HK-2 (cell line): ENCODE measurements at regions not wholly inside any gene's neighbourhood (a gene's known extent, or its start where the extent isn't known, plus 50 kb on each side); places are given as distances from the start of the nearest gene placed in this dataset.

Experiments
- DNase-seq: peaks from one replicate; pipeline ENCODE4 v3.0.0-alpha.2; 2018; ENCODE audit not compliant: unreplicated experiment

DNA sequence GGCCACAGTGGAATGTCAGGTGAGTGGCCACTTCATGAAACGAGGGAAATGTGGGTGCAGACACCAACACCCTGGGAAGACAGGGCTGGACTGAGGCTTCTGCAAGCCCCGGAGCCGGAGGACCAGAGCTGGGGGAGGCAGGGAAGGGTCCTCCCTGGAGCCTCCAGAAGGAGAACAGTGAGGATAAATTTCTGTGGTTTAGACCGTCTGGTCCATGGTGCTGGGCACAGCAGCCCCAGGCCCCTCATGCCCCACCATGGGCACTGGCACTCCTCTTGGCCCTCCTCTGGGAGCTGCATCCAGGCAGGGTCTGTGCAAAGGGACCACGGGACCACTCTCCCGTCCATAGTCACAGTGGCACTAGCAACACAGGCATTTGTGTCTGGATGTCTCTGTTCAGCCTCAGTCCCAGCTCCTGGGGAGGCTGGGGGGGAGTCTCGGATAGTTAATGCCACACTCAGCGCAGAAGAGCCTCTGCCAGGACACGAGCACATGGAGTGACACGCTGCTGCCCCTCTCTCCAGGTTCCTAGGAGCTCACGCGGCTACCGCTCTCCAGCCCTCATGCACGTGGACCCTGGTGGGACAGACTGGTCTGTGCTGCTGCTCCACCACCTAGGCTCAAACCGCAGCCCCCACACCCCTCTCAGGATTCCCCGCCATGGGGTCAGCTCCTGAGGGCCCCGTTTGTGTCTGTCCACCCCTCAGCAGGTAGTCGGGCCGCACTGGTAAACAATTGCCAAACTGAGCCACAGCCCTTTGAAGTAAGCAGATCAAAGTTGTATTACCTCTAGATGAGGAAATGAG, 305.9 kb upstream of the SALL3 start:
- no peak for DNase-seq

DNA sequence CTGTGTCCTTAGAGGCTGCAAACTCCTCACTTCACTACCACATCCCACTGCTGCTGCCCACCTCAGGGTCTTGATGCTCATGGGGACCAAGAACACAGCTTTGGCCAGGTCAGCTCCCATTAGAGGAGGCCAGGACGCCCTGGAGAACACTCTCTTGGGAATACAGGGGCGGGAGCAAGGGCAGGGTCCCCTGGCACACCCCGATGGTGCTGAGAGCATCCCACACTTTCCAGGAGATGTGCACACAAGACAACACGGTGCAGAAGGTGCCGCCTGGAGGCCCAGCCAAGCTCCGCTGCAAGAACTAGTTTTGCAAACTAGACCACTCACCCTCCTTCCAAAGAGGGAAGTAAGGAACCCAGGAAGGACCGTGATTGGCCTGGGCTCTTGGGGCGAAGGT, 304.4 kb upstream of the SALL3 start:
- DNase-seq = no peak

DNA sequence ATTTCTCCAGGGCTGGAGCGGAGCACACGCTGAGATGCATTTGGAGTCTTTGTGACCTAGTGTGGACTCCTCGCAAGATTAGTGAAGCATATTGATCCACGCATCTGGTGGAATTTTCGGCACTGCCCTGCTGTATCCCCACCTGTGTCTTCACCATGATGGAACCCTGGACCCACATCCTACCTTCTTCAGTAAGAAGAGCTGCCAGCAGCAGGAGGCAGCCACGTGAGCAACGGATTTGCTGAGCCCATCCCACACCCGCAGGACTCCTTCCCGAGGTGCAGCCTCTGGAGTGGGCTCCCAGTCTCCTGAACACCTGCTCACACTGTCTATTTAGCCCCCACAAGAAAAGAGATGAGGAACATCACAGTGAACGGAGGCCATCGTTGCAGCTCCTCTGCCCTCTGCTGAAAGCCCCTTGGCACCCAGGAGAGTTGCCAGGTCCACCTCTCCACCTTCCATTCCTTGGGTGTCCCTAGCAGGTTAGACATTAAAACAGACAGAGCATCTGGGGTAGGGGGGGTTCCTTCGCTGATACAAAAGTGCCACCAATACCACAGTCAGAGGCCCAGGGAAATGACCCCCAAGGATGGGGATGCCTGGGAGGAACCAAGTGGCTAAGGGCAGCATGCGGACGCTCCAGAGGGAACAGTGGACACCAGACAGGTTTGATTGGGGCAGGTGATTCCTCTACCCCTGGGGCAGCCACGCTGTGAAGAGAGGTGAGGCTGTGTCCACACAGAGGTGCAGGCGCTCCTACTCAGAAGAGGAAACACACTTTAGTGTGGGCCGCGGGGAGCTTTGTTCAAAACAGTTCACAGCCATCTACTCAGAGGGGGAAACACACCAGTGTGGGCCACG, 302.8 kb upstream of the SALL3 start:
- DNase-seq = no peak

DNA sequence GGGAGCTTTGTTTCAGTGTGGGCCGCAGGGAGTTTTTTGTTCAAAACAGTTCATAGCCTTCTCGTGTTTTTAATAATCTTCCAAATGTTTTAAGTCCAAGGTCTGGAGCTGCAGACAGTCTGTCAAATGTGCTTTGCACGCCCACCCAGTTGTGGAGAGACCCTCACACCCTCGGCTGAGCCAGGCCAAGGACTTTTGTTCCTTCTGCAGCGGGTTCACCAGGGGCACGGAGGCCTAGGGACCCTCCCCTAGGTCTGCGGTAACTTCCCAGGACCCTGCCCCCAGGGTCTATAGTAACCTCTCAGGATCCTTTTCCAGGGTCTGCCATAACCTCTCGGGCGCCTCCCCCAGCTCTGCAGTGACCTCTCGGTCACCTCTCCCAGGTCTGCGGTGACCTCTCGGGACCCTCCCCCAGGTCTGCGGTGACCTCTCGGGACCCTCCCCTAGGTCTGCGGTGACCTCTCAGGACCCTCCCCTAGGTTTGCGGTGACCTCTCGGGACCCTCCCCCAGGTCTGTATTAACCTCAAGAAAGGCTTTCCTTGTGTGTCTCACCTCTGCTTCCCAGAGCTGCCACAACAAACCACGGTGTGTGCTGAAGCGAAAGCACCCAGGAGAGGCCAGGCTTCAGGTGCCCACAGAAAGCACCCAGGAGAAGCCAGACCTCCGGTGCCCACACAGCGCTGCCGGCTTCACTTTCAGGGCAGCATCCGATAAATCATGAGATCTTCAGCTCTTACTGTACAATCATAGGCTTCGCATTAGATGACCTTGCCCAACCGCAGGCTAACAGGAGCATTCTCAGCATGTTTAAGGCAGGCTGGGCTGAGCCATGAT, 301.9 kb upstream of the SALL3 start:
- DNase-seq = no peak

DNA sequence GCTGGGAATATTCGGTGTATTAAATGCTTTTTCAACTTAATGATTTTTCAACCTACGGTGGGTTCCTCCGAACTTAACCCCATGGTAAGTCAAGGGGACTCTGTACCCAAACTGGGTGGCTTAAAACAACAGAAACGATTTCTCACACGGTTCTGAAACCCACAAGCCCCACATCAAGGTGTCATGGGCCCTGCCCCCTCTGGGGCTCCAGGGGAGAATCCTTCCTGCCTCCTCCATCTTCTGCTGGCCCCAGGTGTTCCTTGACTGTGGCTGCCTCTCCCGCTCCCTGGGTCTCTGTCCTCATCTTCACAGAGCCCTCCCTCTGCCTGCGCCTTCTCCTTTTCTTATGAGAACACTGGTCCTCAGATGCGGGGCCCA, 301.3 kb upstream of the SALL3 start:
- DNase-seq = no peak

DNA sequence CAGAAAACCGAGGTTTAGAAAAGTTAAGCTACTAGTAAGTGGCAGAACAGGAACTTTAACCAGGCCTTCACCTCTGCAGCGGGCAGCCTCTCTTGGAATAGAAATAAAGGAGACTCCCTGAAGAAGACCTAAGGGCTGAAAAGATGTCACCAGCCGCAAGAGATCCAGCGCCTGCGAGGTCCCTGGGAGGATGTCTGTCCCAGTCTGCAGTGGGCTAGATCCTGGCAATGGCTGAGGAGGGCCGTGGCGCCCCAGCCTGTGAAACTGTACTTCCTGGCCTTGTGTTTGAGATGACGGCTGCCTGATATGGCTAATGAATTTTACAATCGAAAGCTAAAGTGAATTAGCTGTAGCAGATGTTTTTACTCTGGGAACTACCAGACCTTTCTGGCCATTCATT, 300.6 kb upstream of the SALL3 start:
- DNase-seq = no peak

DNA sequence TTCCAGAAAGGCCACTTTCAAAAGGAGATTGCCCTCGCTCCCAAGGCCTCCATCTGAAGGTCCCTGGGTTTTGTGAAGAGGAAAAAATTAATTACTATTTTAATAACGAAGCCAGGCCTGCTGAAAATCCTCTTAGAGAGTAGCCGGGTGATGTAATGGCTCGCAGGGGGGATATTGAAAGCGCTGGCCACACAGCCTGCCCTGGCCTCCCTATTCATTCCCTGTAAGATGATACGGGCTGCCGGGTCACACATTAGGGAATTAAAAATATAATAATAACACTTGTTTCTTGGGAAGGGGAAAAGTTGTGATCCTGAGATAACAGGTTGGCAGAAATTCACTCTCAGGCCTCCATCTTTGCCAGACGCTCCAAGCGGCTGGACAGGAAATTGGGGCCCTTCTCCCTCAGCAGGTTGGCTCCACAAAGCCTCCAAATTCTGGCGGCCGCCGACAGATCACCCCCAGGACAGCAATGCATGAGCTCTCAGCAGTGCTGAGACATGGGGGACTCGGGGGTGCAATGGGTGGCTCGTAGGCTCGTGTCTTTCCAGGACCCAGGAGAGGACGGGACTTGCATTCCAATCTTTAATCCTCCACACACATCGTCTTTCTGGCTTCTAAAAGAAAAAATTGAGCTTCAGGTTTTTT, 299.9 kb upstream of the SALL3 start:
- no peak for DNase-seq

DNA sequence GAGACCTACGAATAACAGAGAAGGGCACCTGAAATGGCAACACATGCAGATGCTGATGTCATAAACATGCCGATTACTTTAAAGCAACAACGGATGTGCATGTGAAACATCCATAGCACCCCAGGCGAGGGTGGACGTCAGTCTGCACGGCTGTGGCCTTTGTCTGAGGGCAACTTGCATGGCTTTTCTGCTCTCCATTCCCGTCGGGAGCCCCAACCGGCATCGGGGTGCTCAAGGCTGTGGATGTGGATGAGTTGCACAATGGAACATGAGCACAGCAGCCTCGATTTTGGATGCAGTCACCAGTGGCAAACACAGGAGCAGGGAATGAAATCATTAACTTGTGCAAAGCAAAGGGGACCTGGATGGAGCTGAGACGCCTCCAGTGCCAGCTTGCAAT, 298.2 kb upstream of the SALL3 start:
- DNase-seq = no peak

DNA sequence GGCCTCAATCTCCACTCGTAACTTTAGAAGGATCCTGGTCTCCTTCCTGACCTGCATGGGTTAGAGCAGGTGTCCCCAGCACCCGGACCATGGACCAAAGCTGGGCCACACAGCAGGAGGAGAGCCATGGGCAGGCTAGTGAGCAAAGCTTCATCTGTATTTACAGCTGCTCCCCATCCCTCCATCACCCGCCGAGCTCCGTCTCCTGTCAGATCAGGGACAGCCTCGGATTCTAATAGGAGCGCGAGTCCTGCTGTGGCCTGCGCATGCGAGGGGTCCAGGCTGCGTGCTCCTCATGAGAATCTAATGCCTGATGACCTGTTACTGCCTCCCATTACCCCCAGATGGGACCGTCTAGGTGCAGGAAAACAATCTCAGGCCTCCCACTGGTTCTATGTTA, 297.7 kb upstream of the SALL3 start:
- DNase-seq = no peak

DNA sequence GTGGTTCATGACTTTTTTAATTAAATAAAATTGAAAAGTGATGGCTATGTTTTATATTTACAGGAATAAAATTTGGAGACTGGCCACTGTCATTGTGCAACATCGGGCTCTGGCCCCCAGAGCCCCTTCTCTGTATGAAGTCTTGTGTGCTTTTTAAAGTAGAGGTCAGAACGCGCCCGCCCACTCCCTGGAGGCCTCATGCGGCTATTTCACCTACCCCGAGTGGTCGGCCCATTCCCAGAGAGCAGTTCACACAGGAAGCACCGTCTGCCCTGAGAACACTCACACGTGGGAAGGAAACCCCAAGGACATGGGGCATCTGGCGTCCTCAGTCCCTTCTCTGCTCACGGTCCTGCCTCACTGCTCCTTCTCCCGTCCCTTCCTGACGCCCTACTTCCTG, 296.9 kb upstream of the SALL3 start:
- no peak for DNase-seq

DNA sequence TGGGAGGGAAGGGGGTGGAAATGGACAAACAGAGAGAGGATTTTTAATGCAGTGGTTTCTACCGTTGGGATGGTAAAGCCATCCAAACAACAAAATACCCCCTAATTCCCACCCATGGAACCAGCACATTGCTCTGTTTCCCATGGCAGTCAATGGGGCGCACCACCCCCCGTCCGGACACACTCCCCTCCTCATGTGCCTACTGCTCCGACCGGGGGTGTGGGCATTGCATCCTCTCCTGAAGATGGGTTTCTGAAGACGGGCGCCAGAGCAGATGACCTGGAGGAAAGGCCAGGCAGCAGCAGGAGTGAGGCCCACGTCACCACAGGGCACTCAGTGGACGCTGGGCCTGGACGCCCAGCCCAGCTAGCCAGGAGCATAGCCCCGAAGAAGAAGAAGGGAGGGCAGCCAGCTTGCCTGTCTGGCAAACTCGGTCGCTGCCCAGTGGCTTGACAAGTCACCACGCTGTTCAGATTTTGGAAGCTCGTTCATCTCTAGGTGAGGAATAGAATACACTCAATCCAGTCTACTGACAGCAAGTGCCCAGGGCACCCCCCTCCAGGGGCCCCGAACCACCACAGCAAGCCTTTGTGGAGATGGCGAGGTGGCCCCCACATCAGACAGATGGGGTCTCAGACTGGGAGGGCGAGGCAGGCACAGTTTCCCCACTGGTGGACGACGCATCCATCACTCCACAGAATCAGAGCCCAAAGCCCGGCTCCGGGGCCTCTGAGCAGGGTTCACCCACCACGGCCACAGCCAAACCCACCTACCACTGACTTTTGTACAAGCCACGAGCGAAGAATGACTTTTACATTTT, 296.2 kb upstream of the SALL3 start:
- DNase-seq = no peak

DNA sequence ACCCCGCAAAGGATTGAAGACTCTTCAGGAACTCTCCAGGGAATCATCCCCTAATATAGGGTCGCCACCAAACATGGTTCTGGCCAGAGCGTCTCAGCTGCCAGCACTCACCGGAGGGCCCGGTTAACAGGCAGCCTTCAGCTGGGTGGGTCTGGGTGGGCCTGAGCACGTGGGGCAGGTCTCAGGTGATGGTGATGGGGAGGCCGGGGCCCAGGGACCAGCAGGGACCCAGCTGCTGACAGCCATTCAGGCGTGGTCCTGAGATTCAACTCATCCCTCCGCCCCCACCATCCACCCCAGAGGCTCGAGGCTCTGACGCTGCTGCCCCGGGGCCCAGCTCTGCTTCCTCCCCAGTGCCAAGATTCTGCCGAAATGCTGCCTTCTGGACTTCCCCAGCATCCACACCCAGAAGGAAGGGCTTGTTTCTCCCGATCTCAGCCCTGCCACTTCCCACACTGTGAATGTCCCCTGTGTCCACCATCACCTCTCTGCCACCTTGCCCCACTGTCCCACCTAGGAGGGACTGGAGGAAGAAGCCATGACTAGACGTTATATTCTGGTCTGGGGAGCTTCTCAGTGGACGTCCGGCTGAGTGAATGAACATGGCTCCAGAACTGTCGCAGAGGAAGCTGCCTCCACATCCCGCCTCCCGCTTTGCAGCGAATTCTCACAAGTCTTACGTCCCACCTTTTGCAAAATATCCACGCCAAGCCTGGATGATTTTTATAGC, 294.2 kb upstream of the SALL3 start:
- DNase-seq = no peak

DNA sequence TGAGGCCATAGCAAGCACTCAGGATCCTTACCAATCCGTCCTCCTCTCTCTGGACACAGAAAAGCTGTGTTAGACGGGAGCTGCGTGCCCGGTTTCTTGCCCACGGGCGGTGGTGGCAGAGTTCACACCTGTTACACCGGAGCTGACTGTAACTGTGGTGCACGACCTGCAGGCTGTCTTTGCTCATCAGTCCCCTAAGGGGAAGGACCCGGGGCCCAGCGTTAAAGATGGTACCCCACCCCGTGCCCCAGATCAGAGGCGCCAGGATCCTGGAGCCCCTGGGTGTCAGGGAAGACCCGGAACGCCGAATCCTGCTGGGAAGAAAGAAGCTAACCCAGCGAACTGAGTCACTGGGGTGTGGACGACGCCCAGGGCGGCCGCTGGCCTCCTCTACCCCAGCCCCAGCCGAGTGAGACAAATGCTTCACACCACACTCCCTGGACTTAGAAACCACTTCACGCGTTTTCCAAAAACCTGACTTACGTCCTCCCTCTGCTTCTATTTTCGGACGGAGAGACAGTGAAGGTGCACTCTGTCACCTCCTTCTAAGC, 293.6 kb upstream of the SALL3 start:
- no peak for DNase-seq

DNA sequence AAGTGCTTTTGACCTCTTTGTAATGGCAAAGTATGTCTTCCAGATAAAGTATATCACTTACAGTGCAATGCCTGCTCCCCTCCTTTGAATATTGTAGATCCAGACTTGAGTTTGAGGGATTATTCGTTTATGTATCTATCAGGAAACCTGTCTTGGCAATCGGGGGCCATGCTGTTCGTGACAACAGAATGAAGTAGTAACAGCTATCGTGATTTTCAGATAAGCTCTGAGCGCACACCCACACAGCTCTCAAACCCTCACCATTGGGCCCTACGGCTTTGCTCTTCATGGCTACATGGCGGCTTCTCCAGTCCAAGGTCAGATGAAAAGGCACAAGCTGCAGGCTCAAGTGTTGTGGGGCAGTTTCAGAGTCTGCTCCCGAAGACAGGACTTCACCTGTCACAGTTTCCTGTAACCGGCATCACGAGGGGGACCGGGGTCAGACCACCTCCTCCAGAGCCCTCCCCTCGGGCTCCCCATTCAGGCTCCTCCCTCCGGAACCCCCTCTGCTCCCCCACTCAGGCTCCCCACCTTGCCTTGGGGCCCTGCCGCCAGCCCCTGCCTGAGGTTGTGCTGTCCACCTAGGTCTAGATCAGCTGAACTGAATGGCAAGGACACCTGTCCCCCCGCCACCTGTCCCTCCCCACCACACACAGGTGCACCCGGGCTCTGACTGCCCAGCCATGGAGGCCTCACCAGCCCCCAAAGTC, 292.5 kb upstream of the SALL3 start:
- no peak for DNase-seq

DNA sequence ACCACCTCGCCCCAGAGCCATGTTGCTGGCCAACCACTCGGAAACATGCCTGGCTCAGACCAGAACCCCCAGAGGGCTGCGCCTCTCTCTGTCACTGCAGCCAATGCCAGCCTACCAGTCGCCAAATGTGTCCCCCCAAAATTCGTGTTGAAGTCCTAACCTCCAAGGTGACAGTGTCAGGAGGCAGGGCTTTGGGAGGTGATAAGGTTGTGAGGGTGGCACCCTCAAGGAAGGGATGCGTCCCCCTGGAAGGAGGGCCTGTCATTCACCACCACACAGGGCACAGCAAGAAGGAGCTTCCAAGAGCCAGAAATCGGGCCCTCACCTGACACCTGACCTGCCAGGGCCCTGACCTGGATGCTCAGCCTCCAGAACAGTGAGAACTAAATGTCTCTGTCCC, 291.9 kb upstream of the SALL3 start:
- no peak for DNase-seq

DNA sequence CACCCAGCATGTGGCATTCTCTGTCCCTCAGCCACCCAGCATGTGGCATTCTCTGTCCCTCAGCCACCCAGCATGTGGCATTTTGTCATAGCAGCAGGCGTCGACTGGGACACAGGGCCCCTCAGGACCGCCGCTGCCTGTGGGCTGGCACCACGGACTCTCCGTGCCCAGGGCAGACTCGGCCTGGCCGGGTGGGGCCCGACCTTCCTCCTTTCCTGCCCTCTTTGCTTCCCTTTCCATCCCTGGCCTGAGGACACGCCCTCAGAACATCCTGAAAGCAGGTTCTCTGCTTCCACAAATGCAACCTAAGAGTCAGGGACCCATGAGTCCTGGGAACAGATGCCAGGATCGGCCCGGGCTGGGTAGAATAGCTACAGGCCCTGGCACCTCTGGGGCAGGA, 291.4 kb upstream of the SALL3 start:
- DNase-seq = no peak

DNA sequence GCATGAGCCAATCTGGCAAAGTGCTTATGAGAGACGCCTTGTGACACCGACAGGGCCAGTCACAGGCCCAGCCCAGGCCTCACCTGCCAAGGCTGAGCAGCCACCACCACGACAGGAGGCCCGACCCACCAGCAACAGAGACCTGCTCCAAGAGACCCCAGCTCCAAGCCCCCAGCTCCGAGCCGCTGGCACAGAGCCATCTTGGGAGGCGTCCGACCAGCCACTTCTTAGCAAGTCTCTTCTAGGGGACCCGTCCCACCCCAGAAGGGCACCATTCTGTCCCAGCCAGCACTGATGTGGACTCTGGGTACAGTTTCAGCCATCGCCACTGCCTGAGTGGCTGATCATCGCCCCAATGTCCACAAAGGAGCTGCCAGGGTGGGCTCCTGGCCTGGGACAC, 290.7 kb upstream of the SALL3 start:
- DNase-seq = no peak

DNA sequence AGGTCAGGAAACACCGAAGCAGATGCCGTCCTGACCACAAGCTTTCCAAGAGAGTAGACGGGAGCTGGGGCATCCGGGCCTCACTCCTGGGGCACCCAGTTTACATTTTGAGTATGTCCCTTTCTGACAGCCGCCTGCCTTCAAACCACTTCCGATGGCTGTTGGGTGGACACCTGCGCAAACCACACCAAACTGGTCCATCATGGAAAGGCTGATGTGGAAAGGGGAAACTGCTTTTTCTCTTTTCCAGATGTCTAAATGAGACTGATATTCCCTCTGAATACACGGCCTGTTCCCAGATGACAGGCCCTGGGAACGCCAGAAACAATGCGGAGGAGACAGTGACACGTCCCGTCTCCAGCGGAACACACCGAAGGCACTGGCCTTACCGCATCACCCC, 290.0 kb upstream of the SALL3 start:
- DNase-seq = no peak

DNA sequence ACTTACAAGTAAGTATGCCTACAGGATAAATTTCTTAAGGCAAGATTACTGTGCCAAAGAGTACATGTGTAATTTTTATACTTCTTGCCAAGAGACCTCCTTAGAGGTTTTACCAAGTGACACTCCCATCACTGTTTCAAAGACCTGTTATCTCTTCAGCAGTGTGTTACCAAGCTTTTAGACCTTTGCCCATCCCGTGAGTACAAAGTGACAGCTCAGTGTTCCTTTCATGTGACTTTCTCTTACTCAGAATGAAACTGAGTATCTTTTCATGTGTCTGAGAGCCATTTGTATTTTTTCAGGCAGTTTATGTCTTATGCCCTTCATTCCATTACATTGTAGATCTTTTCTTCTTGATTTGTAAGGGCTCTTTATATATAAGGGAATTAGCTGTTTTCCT, 287.5 kb upstream of the SALL3 start:
- DNase-seq = no peak
